ENCODE measurements at regions not wholly inside any gene's neighbourhood (a gene's known extent, or its start where the extent isn't known, plus 50 kb on each side); places are given as distances from the start of the nearest gene placed in this dataset.

- no peaks in the 10 kb centered on the region for H3K9me3 Mint-ChIP-seq
- H3K36me3 Mint-ChIP-seq (ENCODE audit: low read depth): no peaks in the 10 kb centered on the region
- no peak overlapping the region for H3K27ac Mint-ChIP-seq
- no peak overlapping the region for H3K4me3 Mint-ChIP-seq
- no peaks in the 10 kb centered on the region for H3K27me3 Mint-ChIP-seq (ENCODE audit: low read depth)
- H3K4me1 Mint-ChIP-seq (ENCODE audit: low read depth): no peaks in the 10 kb centered on the region
- DNase-seq (ENCODE audit: low spot score): no peak
Observed at GRCh38 chr1:106984801-106985200, 71.7 kb upstream of the PRMT6 start.

GRCh38 chr1:106986603-106987002 lies 69.9 kb upstream of the PRMT6 start:
- no peak for DNase-seq (ENCODE audit: low spot score)
- no peaks in the 10 kb centered on the region for H3K9me3 Mint-ChIP-seq
- H3K27ac Mint-ChIP-seq: no peak overlapping the region
- H3K36me3 Mint-ChIP-seq (ENCODE audit: low read depth): no peaks in the 10 kb centered on the region
- H3K27me3 Mint-ChIP-seq (ENCODE audit: low read depth): no peaks in the 10 kb centered on the region
- H3K4me3 Mint-ChIP-seq: no peak overlapping the region
- H3K4me1 Mint-ChIP-seq (ENCODE audit: low read depth): no peaks in the 10 kb centered on the region

GRCh38 chr1:106995970-106996369 lies 60.5 kb upstream of the PRMT6 start:
- no peak for DNase-seq (ENCODE audit: low spot score)
- Mint-ChIP-seq H3K9me3 (no peaks in the 10 kb centered on the region), H3K36me3 (ENCODE audit: low read depth) (no peaks in the 10 kb centered on the region), H3K4me1 (ENCODE audit: low read depth) (no peaks in the 10 kb centered on the region), H3K27ac (no peak overlapping the region), H3K27me3 (ENCODE audit: low read depth) (no peaks in the 10 kb centered on the region), H3K4me3 (no peak overlapping the region)

GRCh38 chr1:106998431-106999002 lies 58.0 kb upstream of the PRMT6 start:
- no peak overlapping the region for H3K27ac Mint-ChIP-seq

GRCh38 chr1:107000902-107001301 lies 55.6 kb upstream of the PRMT6 start:
- Mint-ChIP-seq H3K9me3 (no peaks in the 10 kb centered on the region), H3K27ac (no peak overlapping the region), H3K4me1 (ENCODE audit: low read depth) (no peaks in the 10 kb centered on the region), H3K4me3 (no peak overlapping the region), H3K36me3 (ENCODE audit: low read depth) (no peaks in the 10 kb centered on the region), H3K27me3 (ENCODE audit: low read depth) (no peaks in the 10 kb centered on the region)
- DNase-seq (ENCODE audit: low spot score): no peak

More at GRCh38 chr1:106998431-106999002, 58.0 kb upstream of the PRMT6 start:
- no peak overlapping the region for H3K4me3 Mint-ChIP-seq
- H3K9me3 Mint-ChIP-seq: no peaks in the 10 kb centered on the region
- H3K27me3 Mint-ChIP-seq (ENCODE audit: low read depth): no peaks in the 10 kb centered on the region
- no peaks in the 10 kb centered on the region for H3K4me1 Mint-ChIP-seq (ENCODE audit: low read depth)
- DNase-seq (ENCODE audit: low spot score): no peak
- no peaks in the 10 kb centered on the region for H3K36me3 Mint-ChIP-seq (ENCODE audit: low read depth)

- no peaks in the 10 kb centered on the region for H3K9me3 Mint-ChIP-seq
Observed at GRCh38 chr1:107003972-107004371, 52.5 kb upstream of the PRMT6 start.

GRCh38 chr1:107004421-107004820 lies 52.1 kb upstream of the PRMT6 start:
- no peak for DNase-seq (ENCODE audit: low spot score)
- no peaks in the 10 kb centered on the region for H3K27me3 Mint-ChIP-seq (ENCODE audit: low read depth)
- no peak overlapping the region for H3K4me3 Mint-ChIP-seq
- no peaks in the 10 kb centered on the region for H3K36me3 Mint-ChIP-seq (ENCODE audit: low read depth)
- no peaks in the 10 kb centered on the region for H3K9me3 Mint-ChIP-seq
- no peak overlapping the region for H3K27ac Mint-ChIP-seq
- no peaks in the 10 kb centered on the region for H3K4me1 Mint-ChIP-seq (ENCODE audit: low read depth)

More at GRCh38 chr1:107003972-107004371, 52.5 kb upstream of the PRMT6 start:
- H3K27ac Mint-ChIP-seq: no peak overlapping the region
- no peak for DNase-seq (ENCODE audit: low spot score)
- H3K4me1 Mint-ChIP-seq (ENCODE audit: low read depth): no peaks in the 10 kb centered on the region
- no peak overlapping the region for H3K4me3 Mint-ChIP-seq
- no peaks in the 10 kb centered on the region for H3K27me3 Mint-ChIP-seq (ENCODE audit: low read depth)
- no peaks in the 10 kb centered on the region for H3K36me3 Mint-ChIP-seq (ENCODE audit: low read depth)

All from T-helper 2 cell treated with Interferon-gamma antibody and Interleukin-4, amounts not matched to agents 5 μg/mL and 100 μg/mL, for 36 hours (primary cell).